Ishikawa (cell line): ENCODE measurements at regions not wholly inside any gene's neighbourhood (a gene's known extent, or its start where the extent isn't known, plus 50 kb on each side); places are given as distances from the start of the nearest gene placed in this dataset.

Experiments used
- CEBPB ChIP-seq: IDR thresholded peaks from 2 replicates; pipeline ENCODE4 v1.6.1; 2012
- CREB1 ChIP-seq: IDR thresholded peaks from 2 replicates; pipeline ENCODE4 v1.6.1; 2012; ENCODE audit warnings: low read depth
- EP300 ChIP-seq: IDR thresholded peaks from 2 replicates; pipeline ENCODE4 v1.6.1; 2012; ENCODE audit warnings: borderline replicate concordance
- FOXM1 ChIP-seq: IDR thresholded peaks from 2 replicates; pipeline ENCODE4 v1.6.1; 2012; ENCODE audit warnings: low read depth, borderline replicate concordance
- MAX ChIP-seq: IDR thresholded peaks from 2 replicates; pipeline ENCODE4 v1.6.1; 2012
- NFIC ChIP-seq: IDR thresholded peaks from 2 replicates; pipeline ENCODE4 v1.6.1; 2012
- RAD21 ChIP-seq: IDR thresholded peaks from 2 replicates; pipeline ENCODE4 v1.6.1; 2012; ENCODE audit warnings: low read depth
- REST ChIP-seq: IDR thresholded peaks from 2 replicates; pipeline ENCODE4 v1.6.1; 2012; ENCODE audit warnings: low read depth, mild to moderate bottlenecking
- TAF1 ChIP-seq: IDR thresholded peaks from 2 replicates; pipeline ENCODE4 v1.6.1; 2012; ENCODE audit warnings: low read depth, mild to moderate bottlenecking
- TCF12 ChIP-seq: IDR thresholded peaks from 2 replicates; pipeline ENCODE4 v1.6.1; 2012; ENCODE audit warnings: low read depth
- TEAD4 ChIP-seq: IDR thresholded peaks from 2 replicates; pipeline ENCODE4 v1.6.1; 2012
- YY1 ChIP-seq: IDR thresholded peaks from 2 replicates; pipeline ENCODE4 v1.6.1; 2012; ENCODE audit warnings: low read depth
- ZBTB7A ChIP-seq: IDR thresholded peaks from 2 replicates; pipeline ENCODE4 v1.6.1; 2012; ENCODE audit warnings: low read depth

- no peak for TF ChIP-seq CEBPB
- no peak for TF ChIP-seq NFIC
- TF ChIP-seq TCF12 = no peak
- no peak for TF ChIP-seq YY1
- TF ChIP-seq RAD21 = no peak
- TF ChIP-seq TAF1 = no peak
- no peak for TF ChIP-seq MAX
- TF ChIP-seq FOXM1 = no peak
- no peak for TF ChIP-seq ZBTB7A
- TF ChIP-seq EP300 = no peak
- no peak for TF ChIP-seq REST
- no peak for TF ChIP-seq CREB1
- no peak for TF ChIP-seq TEAD4
Observed at GRCh38 chr10:125274961-125275360, 114.6 kb upstream of the CTBP2 start.
